ENCODE measurements at regions not wholly inside any gene's neighbourhood (a gene's known extent, or its start where the extent isn't known, plus 50 kb on each side); places are given as distances from the start of the nearest gene placed in this dataset.

DNA sequence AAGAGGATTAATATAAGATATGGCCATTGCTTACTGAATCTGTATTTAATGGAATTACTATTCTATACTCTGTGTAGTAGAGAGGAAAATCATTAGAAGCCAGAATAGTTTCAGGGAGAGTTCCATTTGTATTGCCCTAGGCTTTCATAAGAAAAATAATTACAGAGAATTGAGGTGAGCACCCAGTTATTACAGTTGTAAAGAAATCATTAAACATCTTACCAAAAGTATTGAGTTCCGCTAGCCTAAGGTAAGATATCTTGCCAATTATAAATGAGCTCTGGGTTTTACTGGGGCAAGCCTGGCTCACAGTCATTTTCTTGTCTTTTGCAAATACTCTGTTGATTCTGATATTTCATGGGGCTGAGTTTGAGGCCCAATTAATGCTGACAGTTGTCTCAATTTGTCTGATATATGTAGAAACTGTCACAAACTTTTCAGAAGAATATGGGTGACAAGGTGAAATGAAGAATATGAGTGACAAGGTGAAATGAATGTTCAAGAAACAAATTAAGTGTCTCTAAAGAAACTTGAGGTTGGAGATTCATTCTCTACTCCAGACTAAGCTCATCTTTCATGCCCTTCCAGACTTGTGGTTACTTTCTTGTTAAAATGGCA is 127.8 kb downstream of the PTGER3 start:
- TF ChIP-seq, protein P1, sequence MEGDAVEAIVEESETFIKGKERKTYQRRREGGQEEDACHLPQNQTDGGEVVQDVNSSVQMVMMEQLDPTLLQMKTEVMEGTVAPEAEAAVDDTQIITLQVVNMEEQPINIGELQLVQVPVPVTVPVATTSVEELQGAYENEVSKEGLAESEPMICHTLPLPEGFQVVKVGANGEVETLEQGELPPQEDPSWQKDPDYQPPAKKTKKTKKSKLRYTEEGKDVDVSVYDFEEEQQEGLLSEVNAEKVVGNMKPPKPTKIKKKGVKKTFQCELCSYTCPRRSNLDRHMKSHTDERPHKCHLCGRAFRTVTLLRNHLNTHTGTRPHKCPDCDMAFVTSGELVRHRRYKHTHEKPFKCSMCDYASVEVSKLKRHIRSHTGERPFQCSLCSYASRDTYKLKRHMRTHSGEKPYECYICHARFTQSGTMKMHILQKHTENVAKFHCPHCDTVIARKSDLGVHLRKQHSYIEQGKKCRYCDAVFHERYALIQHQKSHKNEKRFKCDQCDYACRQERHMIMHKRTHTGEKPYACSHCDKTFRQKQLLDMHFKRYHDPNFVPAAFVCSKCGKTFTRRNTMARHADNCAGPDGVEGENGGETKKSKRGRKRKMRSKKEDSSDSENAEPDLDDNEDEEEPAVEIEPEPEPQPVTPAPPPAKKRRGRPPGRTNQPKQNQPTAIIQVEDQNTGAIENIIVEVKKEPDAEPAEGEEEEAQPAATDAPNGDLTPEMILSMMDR (IDR thresholded peaks at IDR 0.05) = no peak
- TF ChIP-seq EP300 (IDR thresholded peaks at IDR 0.05) (no peak), POLR2A (IDR thresholded peaks at IDR 0.05) (no peak), POLR2AphosphoS5 (IDR thresholded peaks at IDR 0.05) (no peak)

All from gastroesophageal sphincter (tissue), 3 donors.